Gastrocnemius medialis (tissue), 4 donors: ENCODE measurements at regions not wholly inside any gene's neighbourhood (a gene's known extent, or its start where the extent isn't known, plus 50 kb on each side); places are given as distances from the start of the nearest gene placed in this dataset.

Experiments used
- CTCF ChIP-seq, 5 experiments: fragments of 450-650 bp in 3 of 5; fragments of 200-600 bp in 2 of 5; sonication (generic) in 2 of 5; IDR thresholded peaks in 4 of 5; conservative IDR thresholded peaks in 1 of 5; 1 replicate in 4 of 5; 2 replicates in 1 of 5; pipeline ENCODE4 v1.5.1; 2016 to 2019; ENCODE audit warnings: antibody characterized with exemption in 5 of 5, mild to moderate bottlenecking in 3 of 5, moderate library complexity in 3 of 5
- POLR2A ChIP-seq, 2 donors: fragments of 450-650 bp; IDR thresholded peaks; one replicate each; pipeline ENCODE4 v1.6.1; 2017; ENCODE audit warnings: antibody characterized with exemption in 2 of 2, mild to moderate bottlenecking in 2 of 2, moderate library complexity in 2 of 2

- TF ChIP-seq CTCF (IDR thresholded peaks at IDR 0.05 in 4 of 5, conservative IDR thresholded peaks at IDR 0.05 in 1 of 5): no peak
- TF ChIP-seq POLR2A (IDR thresholded peaks at IDR 0.05): no peak
Measured at GRCh38 chr10:28849309-28849708, 172.0 kb downstream of the BAMBI start.
